Neural progenitor cell (in vitro differentiated cells): ENCODE measurements at regions not wholly inside any gene's neighbourhood (a gene's known extent, or its start where the extent isn't known, plus 50 kb on each side); places are given as distances from the start of the nearest gene placed in this dataset.

ENCODE experiments used
- EZH2 ChIP-seq: fragments of 200-600 bp; sonication (generic); IDR thresholded peaks from 2 replicates; pipeline ENCODE4 v1.6.1; 2017; ENCODE audit warnings: antibody characterized with exemption, mild to moderate bottlenecking, moderate library complexity
- EZH2phosphoT487 ChIP-seq: fragments of 200-600 bp; sonication (generic); IDR thresholded peaks from 2 replicates; pipeline ENCODE4 v1.6.1; 2017; ENCODE audit warnings: antibody characterized with exemption
- TF ChIP-seq, protein P1 (sequence below): fragments of 200-600 bp; sonication (generic); IDR thresholded peaks from 2 replicates; pipeline ENCODE4 v1.5.1; 2017; ENCODE audit warnings: antibody characterized with exemption, mild to moderate bottlenecking

DNA sequence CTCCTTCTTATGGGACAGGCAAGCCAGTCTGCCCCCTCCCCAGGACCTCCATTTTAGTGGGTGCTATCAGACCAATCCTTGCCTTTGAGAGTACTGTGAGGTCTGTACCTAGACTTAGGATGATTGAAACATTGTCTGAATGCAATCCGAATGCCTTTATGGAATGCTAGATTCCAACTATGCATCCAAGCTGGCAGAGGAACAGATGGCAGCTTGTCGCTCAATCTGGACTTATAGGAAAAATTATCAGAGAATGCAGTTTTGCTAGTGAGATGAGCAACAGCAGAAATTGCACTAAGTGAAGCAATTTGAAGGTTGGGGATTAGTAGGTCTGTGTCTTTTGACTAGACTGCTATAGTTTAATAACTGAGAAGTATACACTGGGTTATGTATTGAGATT is 109.1 kb downstream of the DYRK2 start:
- TF ChIP-seq, protein P1, sequence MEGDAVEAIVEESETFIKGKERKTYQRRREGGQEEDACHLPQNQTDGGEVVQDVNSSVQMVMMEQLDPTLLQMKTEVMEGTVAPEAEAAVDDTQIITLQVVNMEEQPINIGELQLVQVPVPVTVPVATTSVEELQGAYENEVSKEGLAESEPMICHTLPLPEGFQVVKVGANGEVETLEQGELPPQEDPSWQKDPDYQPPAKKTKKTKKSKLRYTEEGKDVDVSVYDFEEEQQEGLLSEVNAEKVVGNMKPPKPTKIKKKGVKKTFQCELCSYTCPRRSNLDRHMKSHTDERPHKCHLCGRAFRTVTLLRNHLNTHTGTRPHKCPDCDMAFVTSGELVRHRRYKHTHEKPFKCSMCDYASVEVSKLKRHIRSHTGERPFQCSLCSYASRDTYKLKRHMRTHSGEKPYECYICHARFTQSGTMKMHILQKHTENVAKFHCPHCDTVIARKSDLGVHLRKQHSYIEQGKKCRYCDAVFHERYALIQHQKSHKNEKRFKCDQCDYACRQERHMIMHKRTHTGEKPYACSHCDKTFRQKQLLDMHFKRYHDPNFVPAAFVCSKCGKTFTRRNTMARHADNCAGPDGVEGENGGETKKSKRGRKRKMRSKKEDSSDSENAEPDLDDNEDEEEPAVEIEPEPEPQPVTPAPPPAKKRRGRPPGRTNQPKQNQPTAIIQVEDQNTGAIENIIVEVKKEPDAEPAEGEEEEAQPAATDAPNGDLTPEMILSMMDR = no peak
- TF ChIP-seq EZH2 = no peak
- TF ChIP-seq EZH2phosphoT487 = no peak
